Fibroblast of skin of right quadriceps (primary cell): ENCODE measurements at regions not wholly inside any gene's neighbourhood (a gene's known extent, or its start where the extent isn't known, plus 50 kb on each side); places are given as distances from the start of the nearest gene placed in this dataset.
"Not testable (repeated sequence)": the region's sequence is repeated elsewhere in the genome, so short reads cannot be mapped to it uniquely, and the experiment has no call there.

Experiments used
- DNase-seq: peaks from one replicate; pipeline ENCODE4 v3.0.0-alpha.2; 2013

DNA sequence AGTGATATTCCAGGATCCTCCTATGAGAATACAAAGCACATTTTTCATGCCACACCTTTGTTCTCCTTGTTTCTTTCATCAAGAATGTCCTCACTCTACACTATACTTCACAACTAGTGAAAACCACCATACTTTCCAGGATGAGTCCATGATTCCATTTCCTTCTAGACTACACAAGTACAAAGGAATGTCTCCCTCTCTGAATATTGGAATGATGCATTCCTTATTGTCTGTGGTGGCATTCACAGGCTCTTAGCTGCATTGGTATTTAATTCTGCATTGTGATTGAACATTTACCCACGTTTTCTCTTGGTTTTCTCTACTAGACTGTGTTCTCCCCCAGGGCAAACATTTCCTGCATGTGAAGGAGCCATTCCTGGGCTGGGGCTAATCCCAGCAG is 217.5 kb downstream of the RAP2B start:
- peak; percentile 31 for DNase-seq

DNA sequence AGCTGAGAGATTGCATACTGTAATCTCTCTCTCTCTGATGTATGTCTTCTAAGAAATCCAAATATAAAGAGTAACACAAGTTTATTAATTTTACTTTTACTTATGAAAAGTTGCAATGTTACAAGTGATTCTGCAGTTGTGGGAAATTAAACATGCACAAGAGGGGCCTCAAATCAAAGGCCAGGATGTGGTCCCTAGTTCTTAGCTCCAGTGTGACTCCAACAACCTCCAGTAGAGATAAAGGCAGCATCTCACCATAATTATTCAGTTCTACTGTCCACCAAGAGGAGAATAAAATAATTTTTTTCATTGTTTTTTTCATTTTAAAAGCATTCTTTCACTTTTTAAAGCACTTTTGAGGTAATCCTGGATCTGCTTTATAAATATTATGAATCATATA is 223.3 kb downstream of the RAP2B start:
- DNase-seq, result no peak

DNA sequence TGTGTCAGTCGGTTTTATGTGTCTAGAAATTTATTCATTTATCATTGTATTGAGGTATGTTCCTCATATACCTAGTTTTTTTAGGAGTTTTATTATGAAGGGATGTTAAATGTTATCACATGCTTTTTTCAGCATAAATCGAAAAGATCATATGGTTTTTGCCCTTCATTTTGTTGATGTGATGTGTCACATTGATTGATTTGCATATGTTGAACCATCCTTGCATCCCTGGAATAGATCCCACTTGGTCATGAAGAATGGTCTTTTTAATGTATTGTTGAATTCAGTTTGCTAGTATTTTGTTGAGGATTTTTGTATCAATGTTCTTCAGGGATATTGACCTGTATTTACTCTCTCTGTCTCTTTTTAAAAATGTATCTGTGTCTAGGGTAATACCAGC is 230.3 kb downstream of the RAP2B start:
- DNase-seq, result no peak

DNA sequence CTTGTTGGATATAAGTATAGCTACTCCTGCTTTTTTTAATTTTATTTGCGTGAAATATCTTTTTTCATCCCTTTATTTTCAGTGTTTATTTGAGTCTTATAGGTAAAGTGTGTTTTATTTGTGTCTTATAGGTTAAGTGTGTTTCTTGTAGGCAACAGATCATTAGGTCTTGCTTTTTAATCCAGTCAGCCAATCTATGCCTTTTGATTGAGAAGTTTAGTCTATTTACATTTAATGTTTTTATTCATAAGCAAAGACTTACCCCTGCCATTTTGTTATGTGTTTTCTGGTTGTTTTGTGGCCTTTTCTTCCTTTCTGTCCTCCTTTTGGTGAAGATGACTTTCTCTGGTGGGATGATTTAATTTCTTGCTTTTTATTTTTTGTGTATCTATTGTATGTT is 232.0 kb downstream of the RAP2B start:
- no peak for DNase-seq

DNA sequence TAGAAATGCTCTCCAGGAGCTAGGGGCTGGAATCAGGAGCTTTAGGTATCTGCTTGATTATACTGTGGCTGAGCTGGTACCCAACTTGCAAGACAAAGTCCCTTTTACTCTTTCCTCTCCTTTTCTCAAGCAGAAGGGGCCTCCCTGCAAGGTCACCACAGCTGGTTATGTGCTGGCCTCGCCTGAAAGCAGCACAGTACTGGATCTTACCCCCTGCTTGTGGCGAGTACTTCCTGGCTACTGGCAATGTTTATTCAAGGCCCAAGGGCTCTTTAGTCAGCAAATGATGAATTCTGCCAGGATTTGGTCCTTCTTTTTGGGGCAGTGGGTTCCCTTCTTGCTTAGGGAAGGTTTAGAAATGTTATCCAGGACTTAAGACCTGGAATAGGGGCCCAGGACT is 234.6 kb downstream of the RAP2B start:
- no peak for DNase-seq

DNA sequence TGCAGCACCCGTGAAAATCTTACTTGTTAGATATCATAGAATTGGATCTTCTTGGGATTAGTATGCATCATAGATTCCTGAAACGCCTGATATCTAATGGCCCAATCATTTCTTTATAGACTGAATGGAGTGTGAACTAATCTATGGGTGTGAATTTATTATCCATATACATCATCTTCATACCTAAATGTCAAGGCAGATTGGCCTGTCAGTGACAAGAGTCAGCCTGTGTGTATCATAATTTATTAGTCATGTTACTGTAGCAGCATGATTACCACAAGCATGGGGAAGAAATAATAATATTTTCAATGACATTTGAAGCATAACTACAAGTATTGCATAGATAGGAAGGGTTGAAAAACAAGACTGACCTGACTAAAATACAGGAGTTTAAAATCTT is 235.8 kb downstream of the RAP2B start:
- DNase-seq, result no peak

DNA sequence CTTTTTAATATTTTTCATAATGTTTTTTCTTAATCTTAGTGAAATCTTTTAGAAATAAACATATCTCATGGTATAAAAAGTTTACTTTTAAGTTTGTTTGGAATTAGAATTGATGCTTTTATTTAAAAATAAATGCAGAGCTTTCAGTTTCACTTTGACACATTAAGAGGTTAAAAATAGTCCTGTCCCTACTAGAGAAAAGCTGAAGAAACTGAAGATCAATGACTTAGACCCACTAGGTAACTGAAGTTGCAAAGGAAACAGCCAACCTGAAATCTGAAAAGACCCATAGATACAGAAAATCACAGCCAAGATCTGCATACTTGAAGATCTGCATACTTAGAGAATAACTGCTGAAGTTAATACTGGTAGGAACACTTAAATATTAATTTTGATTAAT is 237.6 kb downstream of the RAP2B start:
- no peak for DNase-seq

DNA sequence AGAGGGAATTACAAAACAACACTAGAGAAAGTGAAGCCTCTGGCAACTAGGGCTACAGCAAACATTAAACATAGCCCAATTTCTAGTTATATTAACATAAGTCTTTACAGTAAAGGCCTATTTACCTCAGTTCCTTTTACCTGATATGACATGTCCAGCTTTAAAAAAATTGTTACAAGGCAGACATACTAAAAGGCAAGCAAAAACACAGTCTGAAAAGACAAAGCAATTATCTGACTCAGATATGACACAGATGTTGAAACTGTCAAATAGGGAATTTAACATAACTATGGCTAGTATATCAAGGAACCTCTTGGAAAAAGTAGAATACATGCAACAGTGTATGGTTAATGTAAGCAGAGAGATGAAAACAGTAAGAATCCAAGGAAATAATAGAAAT is 238.6 kb downstream of the RAP2B start:
- no peak for DNase-seq

DNA sequence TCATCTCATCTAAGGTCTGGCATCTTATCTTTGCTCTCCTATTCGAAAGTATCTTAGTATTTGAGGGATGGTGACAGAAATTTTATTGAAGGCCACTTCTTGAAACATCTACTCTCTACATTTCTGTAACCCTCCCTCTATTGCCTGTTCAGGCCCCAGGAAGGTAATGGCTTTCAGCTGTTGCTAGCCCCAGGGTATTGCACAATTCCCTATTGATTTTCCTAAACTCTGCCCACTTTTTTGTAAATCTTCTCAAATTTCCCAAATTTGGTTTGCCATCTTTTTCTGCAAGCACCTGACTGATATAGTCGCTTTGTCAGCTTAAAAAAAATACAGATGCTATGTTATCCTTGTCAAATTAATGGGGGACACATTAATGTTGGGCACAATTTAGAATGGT is 242.1 kb downstream of the RAP2B start:
- DNase-seq, result no peak

DNA sequence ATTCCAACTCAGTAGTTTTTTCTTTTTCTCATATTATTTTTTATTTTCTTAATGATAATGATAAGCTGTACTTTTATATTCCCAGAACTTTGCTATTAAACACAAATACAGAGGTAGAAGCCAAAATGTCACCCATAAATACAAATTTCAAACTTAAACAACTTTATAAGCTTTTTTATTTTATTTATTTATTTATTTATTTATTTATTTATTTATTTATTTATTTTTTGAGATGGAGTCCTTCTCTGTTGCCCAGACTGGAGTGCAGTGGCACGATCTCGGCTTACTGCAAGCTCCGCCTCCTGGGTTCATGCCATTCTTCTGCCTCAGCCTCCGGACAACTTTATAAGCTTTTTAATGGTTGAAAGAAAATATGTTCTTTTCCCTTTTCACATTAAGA is 243.3 kb downstream of the RAP2B start:
- DNase-seq, result not testable (repeated sequence)

DNA sequence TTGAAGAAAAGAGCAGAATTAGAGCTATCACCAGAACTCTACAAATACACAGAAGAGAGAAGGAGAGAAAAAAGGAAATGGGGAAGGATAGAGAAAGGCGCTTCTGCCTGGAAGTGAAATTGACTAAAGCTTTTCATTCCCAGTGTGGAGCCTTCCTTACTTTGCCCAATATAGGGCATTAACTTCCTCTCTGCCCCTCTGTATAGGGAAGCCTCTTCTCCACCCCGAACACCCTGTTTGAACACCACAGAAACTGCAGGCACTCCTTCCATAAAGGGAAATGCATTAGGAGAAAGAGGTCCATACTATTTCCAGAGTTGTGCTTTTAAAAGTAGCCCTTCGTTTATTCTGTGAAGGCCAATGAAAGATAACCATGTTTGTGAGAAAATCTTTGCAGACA is 248.5 kb downstream of the RAP2B start:
- DNase-seq, result no peak

DNA sequence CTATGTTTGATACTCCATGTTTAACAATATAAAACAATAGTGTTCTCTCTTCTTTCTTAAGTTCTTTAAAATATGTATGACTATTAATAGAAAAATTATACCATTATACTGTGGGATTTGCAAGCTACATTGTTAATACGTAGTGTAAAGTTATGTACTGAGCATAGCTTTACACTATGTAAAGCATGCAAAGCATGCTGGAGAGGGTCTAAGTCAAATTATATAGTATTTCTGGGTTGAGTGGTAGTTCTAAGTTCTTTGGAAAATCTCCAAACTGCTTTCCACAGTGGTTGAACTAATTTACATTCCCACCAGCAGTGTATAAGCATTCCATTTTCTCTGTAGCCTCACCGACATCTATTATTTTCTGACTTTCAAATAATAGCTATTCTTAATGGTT is 253.0 kb downstream of the RAP2B start:
- peak; percentile 53 for DNase-seq

DNA sequence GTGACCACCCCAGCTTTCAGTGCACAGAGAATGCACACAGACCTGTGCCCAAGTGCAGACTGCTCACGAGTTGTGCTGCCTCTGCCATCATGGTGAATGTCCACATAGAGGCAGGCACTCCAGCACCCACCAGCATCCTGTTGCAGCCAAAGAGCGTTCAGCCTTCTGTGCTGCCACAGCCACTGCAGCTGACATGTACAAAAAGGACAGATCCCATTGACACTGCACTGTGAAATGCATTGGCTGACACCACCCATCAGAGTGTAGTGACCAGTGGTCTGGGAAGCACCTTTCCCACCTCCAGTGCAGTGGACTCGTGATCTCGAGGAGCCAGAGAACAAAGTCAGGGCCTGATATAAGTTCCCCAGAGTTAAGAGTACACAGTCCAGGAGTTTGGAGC is 260.3 kb downstream of the RAP2B start:
- no peak for DNase-seq

DNA sequence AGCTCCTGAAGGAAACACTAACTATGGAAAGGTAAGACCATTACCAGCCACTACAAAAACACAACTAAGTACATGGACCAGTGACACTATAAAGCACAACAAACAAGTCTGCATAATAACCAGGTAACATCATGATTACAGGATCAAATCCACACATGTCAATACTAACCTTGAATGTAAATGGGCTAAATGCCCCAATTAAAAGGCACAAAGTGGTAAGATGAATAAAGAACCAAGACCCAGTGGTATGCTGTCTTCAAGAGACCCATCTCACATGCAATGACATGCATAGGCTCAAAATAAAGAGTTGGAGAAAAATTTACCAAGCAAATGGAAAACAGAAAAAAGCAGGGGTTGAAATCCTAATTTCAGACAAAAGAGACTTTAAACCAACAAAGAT is 261.8 kb downstream of the RAP2B start:
- not testable (repeated sequence) for DNase-seq

DNA sequence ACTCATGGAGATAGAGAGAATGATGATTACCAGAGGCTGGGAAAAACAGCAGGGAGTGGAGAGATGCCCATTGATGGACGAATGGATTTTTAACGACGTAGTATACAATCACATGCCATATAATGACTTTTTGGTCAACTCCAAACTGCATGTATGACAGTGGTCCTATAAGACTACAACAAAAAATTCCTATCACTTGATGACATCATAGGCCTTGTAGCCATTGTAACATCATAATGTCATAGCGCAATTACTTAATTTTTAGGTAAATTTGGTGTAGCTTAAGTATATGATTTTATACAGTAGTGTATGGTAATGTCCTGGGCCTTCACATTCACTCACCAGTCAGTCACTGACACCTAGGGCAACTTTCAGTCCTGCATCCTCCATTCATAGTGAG is 264.3 kb downstream of the RAP2B start:
- DNase-seq, result no peak

DNA sequence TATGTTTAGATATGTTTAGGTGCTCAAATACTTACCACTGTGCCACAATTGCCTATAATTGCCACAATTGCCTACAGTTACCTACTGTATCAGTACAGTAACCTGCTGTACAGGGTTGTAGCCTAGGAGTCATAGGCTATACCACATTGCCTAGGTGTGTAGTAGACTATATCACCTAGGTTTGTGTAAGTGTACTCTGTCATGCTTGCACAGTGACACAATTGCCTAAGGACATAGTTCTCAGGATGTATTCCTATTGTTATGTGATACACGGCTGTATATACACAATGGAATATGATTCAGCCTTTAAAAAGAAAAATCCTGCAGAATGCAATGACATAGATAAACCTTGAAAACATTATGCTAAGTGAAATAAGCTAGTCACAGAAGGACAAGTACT is 264.8 kb downstream of the RAP2B start:
- no peak for DNase-seq

DNA sequence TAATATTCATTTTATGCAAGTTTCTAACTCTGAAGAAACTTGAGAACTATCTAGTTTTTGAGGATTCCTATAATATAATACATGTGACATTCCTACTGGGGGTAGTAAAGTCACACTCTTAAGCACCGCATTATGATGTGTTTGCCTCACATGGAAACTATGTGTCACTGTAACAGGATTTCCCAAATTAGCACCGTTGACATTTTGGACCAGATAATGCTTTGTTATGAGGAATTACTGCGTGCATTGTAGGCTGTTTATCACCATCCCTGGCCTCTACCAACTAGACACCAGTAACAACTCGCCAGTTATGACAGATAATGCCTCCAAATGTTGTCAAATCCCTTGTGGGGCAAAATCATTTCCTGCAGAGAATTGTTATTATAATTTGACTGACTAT is 267.8 kb downstream of the RAP2B start:
- peak; percentile 27 for DNase-seq

DNA sequence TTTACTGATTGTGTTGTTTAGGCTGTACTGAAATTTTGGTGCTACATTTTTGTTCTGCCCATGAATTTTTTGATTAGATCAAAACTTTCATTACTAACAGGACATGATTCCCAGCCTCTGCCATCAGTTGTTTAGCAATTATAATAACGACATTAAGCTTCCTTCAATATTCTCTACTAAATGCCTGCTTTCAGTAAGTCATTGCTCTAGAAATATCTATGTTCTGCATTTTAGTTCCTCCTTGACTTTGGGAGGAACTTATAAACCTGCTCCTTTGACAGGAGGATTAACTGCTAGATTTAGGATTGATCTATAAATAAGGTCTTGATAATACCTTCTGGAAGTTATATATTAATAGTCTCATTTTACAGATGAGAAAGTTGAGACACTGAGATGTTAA is 269.1 kb downstream of the RAP2B start:
- DNase-seq, result no peak

DNA sequence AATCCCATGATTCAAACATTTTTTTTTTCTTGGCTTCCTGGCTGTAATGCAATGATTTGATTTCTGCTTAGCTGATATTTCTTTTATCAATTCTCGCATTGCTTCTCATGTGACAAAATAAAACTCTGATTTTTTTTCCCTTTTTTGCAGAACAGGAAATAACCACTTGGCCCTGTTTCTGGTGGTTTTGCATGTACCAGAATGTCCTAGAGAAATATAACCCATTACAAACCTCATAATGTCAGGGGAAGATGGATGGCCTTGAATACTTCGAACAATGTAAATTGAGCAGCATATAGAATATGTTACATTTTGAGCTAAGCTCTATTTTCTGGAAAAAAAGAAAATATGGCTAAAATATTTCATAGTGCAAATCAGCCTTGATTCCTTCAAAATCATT is 275.6 kb downstream of the RAP2B start:
- DNase-seq, result no peak

DNA sequence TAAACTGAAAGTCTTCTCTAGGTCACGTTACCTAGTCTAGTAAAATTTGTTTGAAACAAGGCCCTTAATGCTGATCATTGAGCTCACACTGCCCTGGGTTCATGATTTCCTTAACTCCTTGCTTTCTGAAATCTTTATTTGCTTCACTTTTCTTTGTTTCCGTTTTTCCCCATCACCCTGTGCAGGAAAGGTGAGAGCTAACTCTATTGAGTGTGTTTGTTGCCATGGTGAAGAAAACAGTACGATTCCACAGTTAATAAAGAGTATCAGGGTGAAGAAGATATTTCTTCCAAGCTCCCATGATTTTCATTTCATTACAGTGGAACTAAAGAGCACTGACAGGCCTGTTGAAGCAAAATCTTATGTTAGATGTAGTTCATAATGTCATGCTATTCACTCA is 276.2 kb downstream of the RAP2B start:
- no peak for DNase-seq

DNA sequence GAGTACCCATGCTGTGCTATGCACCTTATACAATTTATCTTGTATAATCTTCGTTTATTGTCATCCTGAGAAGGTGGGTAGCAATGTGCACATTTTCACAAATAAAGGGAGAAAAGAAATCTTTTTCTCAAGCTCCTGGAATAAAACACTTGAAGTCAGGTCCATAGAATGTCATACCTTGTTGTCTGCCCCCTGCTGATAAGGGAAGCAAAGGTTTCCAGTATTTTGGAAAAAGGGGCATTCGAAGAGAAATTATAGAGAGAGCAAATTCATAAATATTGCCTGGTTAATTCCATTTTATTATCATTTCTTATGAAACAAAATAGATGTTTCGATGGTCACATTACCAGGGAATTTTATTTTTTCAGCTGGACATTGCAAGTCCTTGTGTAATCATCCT is 277.8 kb downstream of the RAP2B start:
- DNase-seq, result no peak

DNA sequence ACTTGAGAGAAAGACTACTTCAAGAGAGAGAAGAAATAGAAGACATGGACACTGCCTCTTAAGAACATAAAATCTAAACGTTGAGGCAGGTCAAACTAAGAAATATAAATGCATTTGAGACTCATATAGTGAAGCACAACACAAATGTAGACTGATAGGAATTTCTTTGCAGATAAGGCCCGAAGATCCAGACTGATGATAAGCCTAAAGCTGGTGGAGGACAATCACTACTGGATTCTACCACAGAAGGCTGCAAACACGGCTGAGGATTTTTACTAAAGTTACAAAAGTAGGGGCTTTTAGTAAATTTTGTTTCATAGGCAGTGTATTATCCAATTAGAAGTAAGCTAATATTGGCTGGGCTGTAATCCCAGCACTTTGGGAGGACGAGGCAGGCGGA is 278.3 kb downstream of the RAP2B start:
- no peak for DNase-seq

DNA sequence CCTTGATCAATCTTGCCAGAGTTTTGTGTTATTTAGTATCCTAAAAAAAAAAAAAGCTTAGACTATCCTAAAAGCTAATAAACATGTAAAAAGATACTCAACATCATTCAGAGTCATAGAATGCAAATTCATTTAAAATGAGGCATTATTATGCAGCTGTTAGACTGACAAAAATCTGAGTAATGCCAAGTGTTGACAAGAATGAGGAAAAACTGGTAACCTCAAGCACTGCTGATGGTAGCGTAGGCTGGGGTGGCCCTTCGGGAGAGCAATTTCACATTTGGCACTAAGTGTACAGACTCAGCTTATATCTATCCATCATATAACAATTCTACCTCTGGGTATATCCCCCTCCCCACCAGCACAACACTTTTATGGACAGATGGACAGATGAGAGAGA is 280.4 kb downstream of the RAP2B start:
- peak; percentile 16 for DNase-seq

DNA sequence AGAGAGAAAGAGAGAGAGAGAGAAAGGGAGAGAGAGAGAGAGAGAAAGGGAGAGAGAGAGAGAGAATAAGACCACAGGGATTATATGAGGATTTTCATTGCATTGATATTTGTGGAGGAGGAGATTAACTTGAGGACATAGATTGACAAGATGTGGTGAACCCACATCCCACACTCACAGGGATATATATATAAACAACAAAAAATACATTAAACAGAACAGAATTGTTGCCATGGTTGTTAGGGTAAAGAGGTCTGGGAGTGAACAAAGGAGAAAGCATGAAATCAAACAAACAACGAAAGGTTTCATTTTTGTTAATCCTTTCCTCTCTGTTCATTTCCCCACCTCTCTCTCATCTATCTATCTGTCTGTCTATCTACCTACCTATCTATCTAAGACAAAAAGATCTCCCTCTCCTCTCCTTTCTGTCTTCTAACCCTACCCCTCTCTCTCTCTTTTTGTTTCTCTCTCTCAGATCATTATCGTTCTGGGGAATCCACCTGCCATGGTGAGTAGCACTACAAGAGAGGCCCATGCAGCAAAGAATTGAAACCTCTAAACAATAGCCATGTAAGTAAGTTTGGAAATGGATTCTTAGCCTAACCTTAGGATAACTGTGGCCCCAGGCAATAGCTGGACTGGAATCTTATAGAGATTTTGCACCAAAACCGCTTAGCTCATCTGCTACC is 280.9 kb downstream of the RAP2B start:
- no peak for DNase-seq

DNA sequence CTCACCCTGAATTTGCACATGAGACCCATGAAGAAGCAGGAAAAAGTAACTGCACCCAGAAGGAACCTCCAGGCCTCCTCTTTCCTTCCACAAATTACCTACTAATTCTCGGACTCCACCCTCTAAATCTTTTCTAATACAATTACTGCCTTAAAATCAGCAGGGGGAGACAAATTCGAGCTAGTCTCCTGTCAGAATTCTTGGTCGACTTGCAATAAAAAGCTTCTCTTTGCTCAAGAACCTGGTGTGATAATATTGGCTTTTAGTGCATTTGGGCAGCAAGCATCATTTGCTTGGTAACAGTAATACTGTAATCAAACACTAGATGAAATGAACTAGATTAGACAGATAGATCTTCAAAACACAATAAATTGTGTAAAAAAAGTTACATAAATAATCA is 281.9 kb downstream of the RAP2B start:
- peak; percentile 3 for DNase-seq

DNA sequence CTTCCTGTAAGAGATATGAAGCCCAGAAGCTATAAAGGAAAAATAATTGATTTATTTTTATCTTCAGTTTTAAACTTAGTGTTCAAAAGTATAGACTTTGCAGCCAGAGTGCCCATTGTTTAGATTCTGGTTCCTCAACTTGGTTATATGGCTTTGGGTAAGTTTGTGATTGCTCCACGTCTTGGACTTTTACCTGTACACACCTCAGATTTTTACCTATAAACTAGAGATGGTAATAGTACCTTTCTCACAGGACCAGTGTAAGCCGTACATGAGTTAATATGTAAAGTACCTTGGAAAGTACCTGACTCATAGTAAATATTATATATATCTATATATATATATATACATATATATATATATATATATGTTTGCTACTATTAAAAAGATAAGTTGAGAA is 283.8 kb downstream of the RAP2B start:
- DNase-seq, result no peak
